Natural killer cell (primary cell): ENCODE measurements at regions not wholly inside any gene's neighbourhood (a gene's known extent, or its start where the extent isn't known, plus 50 kb on each side); places are given as distances from the start of the nearest gene placed in this dataset.

Source experiments
- ATAC-seq, 3 donors: fragments of 150-1000 bp in 2 of 3; fragments of 200-7000 bp in 1 of 3; cut with Tn5 transposase; 1 replicate in 1 of 3; 2 replicates in 2 of 3; pipeline ENCODE4 v1.10.0; 2021; ENCODE audit warnings: mild to moderate bottlenecking in 2 of 3, moderate library complexity in 2 of 3
- DNase-seq, 2 donors: peaks; one replicate each; pipeline versions ENCODE4 v3.0.0 to v3.0.0-alpha.2; 2013 to 2021; ENCODE audit warnings: mixed read lengths in 1 of 2
- H3K27ac ChIP-seq: one replicate; pipeline ENCODE4 v1.5.1; 2013; ENCODE audit warnings: mild to moderate bottlenecking, low read length
- H3K27me3 ChIP-seq: one replicate; pipeline ENCODE4 v1.6.1; 2013; ENCODE audit warnings: low read length; ENCODE audit not compliant: control insufficient read depth, insufficient read depth
- H3K36me3 ChIP-seq: one replicate; pipeline ENCODE4 v1.6.1; 2013; ENCODE audit warnings: low read length; ENCODE audit not compliant: control insufficient read depth, insufficient read depth
- H3K4me1 ChIP-seq: one replicate; pipeline ENCODE4 v1.6.1; 2013; ENCODE audit warnings: low read length; ENCODE audit not compliant: control insufficient read depth, insufficient read depth
- H3K4me3 ChIP-seq: one replicate; pipeline ENCODE4 v1.5.1; 2013; ENCODE audit warnings: low read length
- H3K9me3 ChIP-seq: one replicate; pipeline ENCODE4 v1.6.1; 2013; ENCODE audit warnings: low read length; ENCODE audit not compliant: control insufficient read depth, insufficient read depth
- H3K27ac Mint-ChIP-seq, 2 donors: one replicate each; pipeline ENCODE4 v1.8.0; 2022; ENCODE audit warnings: mild to moderate bottlenecking in 2 of 2, mixed read lengths in 2 of 2, moderate library complexity in 1 of 2
- H3K27me3 Mint-ChIP-seq, 2 donors: one replicate each; pipeline ENCODE4 v1.8.0; 2022; ENCODE audit warnings: low read depth in 2 of 2, mixed read lengths in 2 of 2
- H3K36me3 Mint-ChIP-seq: one replicate; pipeline ENCODE4 v1.8.0; 2022; ENCODE audit warnings: mixed read lengths
- H3K4me1 Mint-ChIP-seq, 2 donors: one replicate each; pipeline ENCODE4 v1.8.0; 2022; ENCODE audit warnings: mixed read lengths in 2 of 2
- H3K4me3 Mint-ChIP-seq: one replicate; pipeline ENCODE4 v1.8.0; 2022; ENCODE audit warnings: mild to moderate bottlenecking, moderate library complexity, mixed read lengths
- H3K9me3 Mint-ChIP-seq, 2 donors: one replicate each; pipeline ENCODE4 v1.8.0; 2022; ENCODE audit warnings: mixed read lengths in 2 of 2
- CTCF ChIP-seq: fragments of 200-600 bp; IDR thresholded peaks from one replicate; pipeline ENCODE4 v1.8.0; 2022; ENCODE audit warnings: antibody characterized with exemption
- WGBS: methylation state at CpG from one replicate; pipeline ENCODE4 v1.1.7; 2013; ENCODE audit warnings: missing lambda C conversion rate; ENCODE audit not compliant: insufficient coverage; 5-methylcytosine and 5-hydroxymethylcytosine counted together
- intact Hi-C: fragments of 100-400 bp; cut with micrococcal nuclease; formaldehyde crosslinking; loops from one replicate; pipeline ENCODE4 v1.14.2; 2022

GRCh38 chr4:189035091-189035490, 895.9 kb downstream of the TRIML1 start:
- Histone ChIP-seq H3K4me3 (no peak overlapping the region), H3K9me3 (peaks cover under 1% of the 10 kb centered on the region), H3K36me3 (no peaks in the 10 kb centered on the region), H3K4me1 (no peaks in the 10 kb centered on the region), H3K27me3 (no peaks in the 10 kb centered on the region), H3K27ac (no peak overlapping the region)
- intact Hi-C loops, result no loop called here
- 93% methylated on average over 14 of the region's 14 CpGs for WGBS
- H3K4me1 Mint-ChIP-seq, result no peaks in the 10 kb centered on the region
- no peak overlapping the region for H3K4me3 Mint-ChIP-seq
- peaks cover 7% of the 10 kb centered on the region for H3K36me3 Mint-ChIP-seq
- TF ChIP-seq CTCF, result no peak
- no peaks in the 10 kb centered on the region for H3K27me3 Mint-ChIP-seq
- ATAC-seq (no peak), DNase-seq (no peak)
- H3K27ac Mint-ChIP-seq, result no peak overlapping the region
- peaks cover 8 to 11% of the 10 kb centered on the region in 2 donors for H3K9me3 Mint-ChIP-seq

GRCh38 chr4:189035654-189036053, 896.4 kb downstream of the TRIML1 start:
- Histone ChIP-seq H3K36me3 (no peaks in the 10 kb centered on the region), H3K4me3 (no peak overlapping the region), H3K4me1 (no peaks in the 10 kb centered on the region), H3K9me3 (peaks cover 5% of the 10 kb centered on the region), H3K27ac (no peak overlapping the region), H3K27me3 (no peaks in the 10 kb centered on the region)
- H3K9me3 Mint-ChIP-seq, result peaks cover 8 to 11% of the 10 kb centered on the region in 2 donors
- ATAC-seq, result no peak
- no peaks in the 10 kb centered on the region for H3K4me1 Mint-ChIP-seq
- intact Hi-C loops, result no loop called here
- 90% methylated on average over 19 of the region's 19 CpGs for WGBS
- H3K27me3 Mint-ChIP-seq, result no peaks in the 10 kb centered on the region
- no peak for TF ChIP-seq CTCF
- H3K4me3 Mint-ChIP-seq, result no peak overlapping the region
- H3K36me3 Mint-ChIP-seq, result peaks cover 7% of the 10 kb centered on the region
- H3K27ac Mint-ChIP-seq, result no peak overlapping the region
- DNase-seq, result no peak

- H3K9me3 Mint-ChIP-seq, result peaks cover 8 to 11% of the 10 kb centered on the region in 2 donors
- no peak for ATAC-seq
- intact Hi-C loops, result no loop called here
- no peak for DNase-seq
- no peaks in the 10 kb centered on the region for H3K27me3 Mint-ChIP-seq
- Histone ChIP-seq H3K4me3 (no peak overlapping the region), H3K36me3 (no peaks in the 10 kb centered on the region), H3K27ac (no peak overlapping the region), H3K27me3 (no peaks in the 10 kb centered on the region), H3K4me1 (no peaks in the 10 kb centered on the region), H3K9me3 (peaks cover 5% of the 10 kb centered on the region)
- 84% methylated on average over 6 of the region's 6 CpGs for WGBS
- H3K4me1 Mint-ChIP-seq, result no peaks in the 10 kb centered on the region
- no peak overlapping the region for H3K27ac Mint-ChIP-seq
- no peak overlapping the region for H3K4me3 Mint-ChIP-seq
- H3K36me3 Mint-ChIP-seq, result peaks cover 7% of the 10 kb centered on the region
- TF ChIP-seq CTCF, result no peak
Measured at GRCh38 chr4:189036906-189037305, 897.7 kb downstream of the TRIML1 start.

GRCh38 chr4:189046642-189047041, 894.0 kb upstream of the FRG1 start:
- WGBS, result 87% methylated on average over 1 of the region's 1 CpG
- no peak overlapping the region for H3K27ac ChIP-seq
- no peaks in the 10 kb centered on the region for H3K27me3 Mint-ChIP-seq
- H3K4me1 Mint-ChIP-seq, result no peaks in the 10 kb centered on the region
- no peaks in the 10 kb centered on the region for H3K36me3 Mint-ChIP-seq
- intact Hi-C loops, result no loop called here
- ATAC-seq (no peak), DNase-seq (no peak)
- H3K9me3 ChIP-seq, result no peaks in the 10 kb centered on the region
- H3K27me3 ChIP-seq, result no peaks in the 10 kb centered on the region
- no peak overlapping the region for H3K27ac Mint-ChIP-seq
- H3K4me1 ChIP-seq, result no peaks in the 10 kb centered on the region
- no peak for TF ChIP-seq CTCF
- H3K36me3 ChIP-seq, result no peaks in the 10 kb centered on the region
- peaks cover 0 to 8% of the 10 kb centered on the region in 2 donors for H3K9me3 Mint-ChIP-seq
- H3K4me3 ChIP-seq, result no peak overlapping the region
- no peak overlapping the region for H3K4me3 Mint-ChIP-seq
